ENCODE measurements at regions not wholly inside any gene's neighbourhood (a gene's known extent, or its start where the extent isn't known, plus 50 kb on each side); places are given as distances from the start of the nearest gene placed in this dataset.

- H3K27ac ChIP-seq (ENCODE audit: low read depth, low read length) = no peak overlapping the region
Observed at GRCh38 chr3:192082730-192083660, 622.0 kb downstream of the PYDC2 start.

More at GRCh38 chr3:192082730-192083660, 622.0 kb downstream of the PYDC2 start:
- Histone ChIP-seq H3K27me3 (ENCODE audit: control insufficient read depth in 1 of 2, insufficient read depth in 2 of 2, low read length in 2 of 2) (no peaks in the 10 kb centered on the region), H3K36me3 (ENCODE audit: control insufficient read depth in 1 of 2, insufficient read depth in 2 of 2, low read length in 2 of 2) (no peaks in the 10 kb centered on the region), H3K9ac (ENCODE audit: low read depth in 1 of 2, low read length in 2 of 2) (no peak overlapping the region), H3K9me3 (ENCODE audit: control insufficient read depth in 1 of 2, low read length in 2 of 2) (no peaks in the 10 kb centered on the region), H3K4me3 (ENCODE audit: low read depth in 1 of 2, low read length in 2 of 2) (no peak overlapping the region), H3K4me1 (ENCODE audit: control insufficient read depth in 1 of 2, insufficient read depth in 2 of 2, low read length in 2 of 2) (peaks cover 4 to 5% of the 10 kb centered on the region in 2 donors)

Data from duodenal mucosa (tissue), 2 donors.